ENCODE measurements at regions not wholly inside any gene's neighbourhood (a gene's known extent, or its start where the extent isn't known, plus 50 kb on each side); places are given as distances from the start of the nearest gene placed in this dataset.

DNA sequence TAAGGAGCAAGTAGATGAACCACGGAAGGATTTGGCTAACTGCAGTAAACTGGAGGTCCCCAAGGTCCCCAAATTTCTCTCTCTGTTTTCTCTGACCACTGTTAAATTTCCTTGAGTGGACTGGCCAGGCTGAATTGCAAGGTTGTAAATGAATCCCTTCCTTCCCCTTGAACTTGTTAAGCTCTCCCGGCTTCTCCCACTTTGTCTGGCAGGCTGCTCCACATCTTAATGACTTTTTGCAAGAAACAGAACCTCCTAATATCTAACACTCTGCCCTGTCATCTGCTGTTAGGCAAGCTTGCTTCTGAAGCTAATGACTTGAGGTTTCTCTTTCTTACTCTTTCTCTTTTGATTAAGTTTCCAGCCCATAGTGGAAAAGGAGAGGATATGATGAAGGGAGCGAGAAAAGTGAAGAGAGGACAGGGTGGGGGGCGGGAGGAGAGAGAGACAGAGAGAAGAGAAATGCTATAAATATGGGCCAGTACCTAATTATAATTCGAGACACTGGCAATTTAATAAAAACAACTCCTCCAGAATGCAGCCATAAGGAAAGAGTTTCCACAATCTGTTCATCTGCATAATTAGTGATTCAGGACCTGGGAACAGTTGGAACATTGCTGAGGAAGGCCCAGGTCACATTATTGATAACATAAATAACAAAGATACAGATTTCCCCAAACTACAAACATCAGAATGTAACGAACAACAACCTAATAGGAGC is 437.3 kb upstream of the MPDZ start:
- DNase-seq (ENCODE audit: extremely low spot score, unreplicated experiment): no peak
- TF ChIP-seq CTCF (conservative IDR thresholded peaks at IDR 0.05): no peak
- Mint-ChIP-seq H3K4me1 (ENCODE audit: unreplicated experiment) (peaks cover 32% of the 10 kb centered on the region), H3K36me3 (no peaks in the 10 kb centered on the region), H3K27me3 (no peaks in the 10 kb centered on the region), H3K9me3 (no peaks in the 10 kb centered on the region), H3K4me3 (no peak overlapping the region), H3K27ac (no peak overlapping the region)

DNA sequence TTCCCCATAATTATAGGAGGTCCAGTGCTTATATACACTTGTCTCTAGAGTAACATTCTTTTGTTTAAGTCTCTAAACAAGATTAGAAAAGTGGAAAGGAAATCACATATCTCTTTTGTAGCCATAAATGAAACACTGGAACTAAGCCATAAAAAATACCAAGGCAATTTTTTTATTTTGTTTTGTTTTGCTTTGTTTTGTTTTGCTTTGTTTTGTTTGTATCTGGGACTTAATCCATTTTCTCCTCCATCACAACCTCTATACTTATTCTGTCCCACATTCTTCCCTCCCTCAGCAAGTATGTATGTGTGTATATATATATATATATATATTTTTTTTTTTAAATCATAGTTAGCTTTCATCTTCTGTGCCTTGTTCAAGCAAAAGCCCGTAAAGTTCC is 436.6 kb upstream of the MPDZ start:
- no peak overlapping the region for H3K27ac Mint-ChIP-seq
- no peaks in the 10 kb centered on the region for H3K27me3 Mint-ChIP-seq
- no peak overlapping the region for H3K4me3 Mint-ChIP-seq
- no peaks in the 10 kb centered on the region for H3K9me3 Mint-ChIP-seq
- peaks cover 32% of the 10 kb centered on the region for H3K4me1 Mint-ChIP-seq (ENCODE audit: unreplicated experiment)
- H3K36me3 Mint-ChIP-seq: no peaks in the 10 kb centered on the region
- no peak for TF ChIP-seq CTCF (conservative IDR thresholded peaks at IDR 0.05)
- no peak for DNase-seq (ENCODE audit: extremely low spot score, unreplicated experiment)

DNA sequence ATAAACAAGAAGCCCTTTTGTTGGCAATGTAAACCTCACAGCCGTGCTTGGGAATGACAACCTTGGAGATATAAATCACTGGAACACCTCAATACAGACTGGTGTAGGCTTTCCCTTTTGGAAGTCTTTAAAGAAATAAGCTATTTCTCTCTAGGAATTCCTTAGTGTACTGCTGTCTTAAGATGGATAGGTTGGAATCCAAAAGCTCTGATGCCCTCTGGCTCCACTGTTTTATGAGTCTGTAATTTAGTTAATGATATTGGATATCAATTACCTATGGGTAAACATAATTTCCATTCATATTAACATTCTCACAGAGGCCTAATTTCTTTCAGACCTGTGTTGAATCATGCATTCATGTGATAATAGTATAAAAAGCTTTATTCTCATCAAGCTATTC is 435.9 kb upstream of the MPDZ start:
- DNase-seq (ENCODE audit: extremely low spot score, unreplicated experiment): no peak
- Mint-ChIP-seq H3K9me3 (no peaks in the 10 kb centered on the region), H3K36me3 (no peaks in the 10 kb centered on the region), H3K27me3 (no peaks in the 10 kb centered on the region), H3K4me3 (no peak overlapping the region), H3K4me1 (ENCODE audit: unreplicated experiment) (peaks cover 31% of the 10 kb centered on the region), H3K27ac (no peak overlapping the region)
- no peak for TF ChIP-seq CTCF (conservative IDR thresholded peaks at IDR 0.05)

DNA sequence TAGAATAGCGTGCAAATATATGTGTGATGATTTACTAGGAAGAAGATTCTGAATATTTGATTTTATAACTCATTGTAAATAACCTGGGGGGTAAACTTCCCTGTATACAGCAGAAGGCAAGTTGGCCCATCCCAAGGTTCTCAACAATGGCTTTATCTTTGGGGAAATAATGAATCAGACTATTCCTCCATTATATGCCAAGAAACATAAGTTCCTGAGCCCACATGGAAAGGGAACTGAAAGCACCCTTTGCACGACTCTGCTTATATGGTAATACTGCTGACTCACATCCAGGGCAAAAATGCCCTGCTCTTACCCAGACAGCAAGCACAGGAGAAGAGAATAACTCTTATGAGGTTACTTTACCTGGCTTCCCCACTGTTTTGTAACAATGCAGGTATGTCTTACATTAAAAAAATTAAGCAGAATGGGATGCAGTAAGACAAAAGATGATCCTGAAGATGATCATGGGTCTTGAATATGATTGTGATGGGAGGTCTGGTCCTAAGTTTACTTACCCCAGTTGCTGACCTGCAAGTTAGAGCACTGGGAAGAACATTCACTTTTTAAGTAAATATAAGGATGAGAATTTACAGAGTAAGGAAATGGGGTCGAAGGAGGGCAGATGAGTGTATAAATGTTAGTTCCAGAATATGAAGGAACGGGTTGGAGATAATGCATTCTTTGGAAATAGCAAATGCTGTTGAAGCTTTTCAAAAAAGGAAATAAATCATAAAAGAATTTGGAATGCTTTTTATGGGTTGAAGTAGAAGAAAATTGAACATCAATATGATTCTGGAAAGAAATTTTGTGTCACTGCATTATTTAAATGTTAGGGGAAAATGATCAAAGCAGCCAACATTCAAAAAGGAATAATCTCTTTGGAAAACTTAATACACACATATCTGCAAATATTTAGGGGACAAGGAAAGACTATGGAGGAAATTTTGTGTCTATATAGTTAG is 428.4 kb upstream of the MPDZ start:
- TF ChIP-seq CTCF (conservative IDR thresholded peaks at IDR 0.05): no peak
- Mint-ChIP-seq H3K36me3 (peaks cover 5% of the 10 kb centered on the region), H3K27ac (no peak overlapping the region), H3K27me3 (no peaks in the 10 kb centered on the region), H3K4me1 (ENCODE audit: unreplicated experiment) (peaks cover 14% of the 10 kb centered on the region), H3K4me3 (no peak overlapping the region), H3K9me3 (peaks cover 7% of the 10 kb centered on the region)
- DNase-seq (ENCODE audit: extremely low spot score, unreplicated experiment): no peak

DNA sequence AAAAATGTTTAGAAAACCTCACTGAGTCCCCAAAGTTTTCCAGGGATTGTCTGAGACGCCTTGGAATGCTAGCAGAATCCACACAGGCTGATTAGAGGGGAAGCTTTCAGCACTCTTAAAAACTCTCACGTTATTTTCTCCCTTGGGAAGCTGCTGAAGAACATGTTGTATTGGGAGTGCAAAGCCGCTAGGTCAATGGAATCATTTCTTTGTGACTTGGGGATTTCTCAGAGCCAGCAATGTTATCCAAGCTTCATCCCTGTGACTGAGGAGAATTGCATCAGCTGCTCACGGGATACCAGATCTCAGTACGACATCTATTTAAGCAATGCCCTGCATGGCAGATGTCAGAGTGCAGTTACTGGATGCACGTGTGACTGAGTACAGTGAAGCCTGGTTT is 426.4 kb upstream of the MPDZ start:
- Mint-ChIP-seq H3K9me3 (peaks cover 7% of the 10 kb centered on the region), H3K27ac (no peak overlapping the region), H3K27me3 (no peaks in the 10 kb centered on the region), H3K4me1 (ENCODE audit: unreplicated experiment) (peaks cover 14% of the 10 kb centered on the region), H3K36me3 (peaks cover 5% of the 10 kb centered on the region), H3K4me3 (no peak overlapping the region)
- no peak for DNase-seq (ENCODE audit: extremely low spot score, unreplicated experiment)
- TF ChIP-seq CTCF (conservative IDR thresholded peaks at IDR 0.05): no peak
